Memory B cell (primary cell): ENCODE measurements at regions not wholly inside any gene's neighbourhood (a gene's known extent, or its start where the extent isn't known, plus 50 kb on each side); places are given as distances from the start of the nearest gene placed in this dataset.

Experiments used
- ATAC-seq: fragments of 150-1000 bp; cut with Tn5 transposase; 2 replicates; pipeline ENCODE4 v1.10.0; 2021; ENCODE audit warnings: low read depth, mild to moderate bottlenecking, moderate library complexity
- DNase-seq, 2 donors: peaks; one replicate each; pipeline ENCODE4 v3.0.0; 2022; ENCODE audit warnings: low spot score in 2 of 2
- H3K27ac Mint-ChIP-seq: one replicate; pipeline ENCODE4 v1.8.0; 2022; ENCODE audit warnings: mild to moderate bottlenecking, moderate library complexity, mixed read lengths
- H3K27me3 Mint-ChIP-seq: one replicate; pipeline ENCODE4 v1.8.0; 2022; ENCODE audit warnings: mixed read lengths
- H3K36me3 Mint-ChIP-seq: one replicate; pipeline ENCODE4 v1.8.0; 2022; ENCODE audit warnings: mild to moderate bottlenecking, mixed read lengths
- H3K4me1 Mint-ChIP-seq: one replicate; pipeline ENCODE4 v1.8.0; 2022; ENCODE audit warnings: mixed read lengths
- H3K4me3 Mint-ChIP-seq: one replicate; pipeline ENCODE4 v1.8.0; 2022; ENCODE audit warnings: mild to moderate bottlenecking, moderate library complexity, mixed read lengths
- H3K9me3 Mint-ChIP-seq: one replicate; pipeline ENCODE4 v1.8.0; 2022; ENCODE audit warnings: mixed read lengths

- H3K4me1 Mint-ChIP-seq = no peaks in the 10 kb centered on the region
- H3K27me3 Mint-ChIP-seq = peaks cover 3% of the 10 kb centered on the region
- no peaks in the 10 kb centered on the region for H3K9me3 Mint-ChIP-seq
- no peak overlapping the region for H3K27ac Mint-ChIP-seq
- DNase-seq = no peak
- H3K36me3 Mint-ChIP-seq = no peaks in the 10 kb centered on the region
- H3K4me3 Mint-ChIP-seq = no peak overlapping the region
- ATAC-seq = no peak
These were observed 144.1 kb downstream of the BBOX1 start for GRCh38 chr11:27184458-27185312.

GRCh38 chr11:27183672-27184457, 143.2 kb downstream of the BBOX1 start:
- DNase-seq (peak; percentile 14 to 15), ATAC-seq (no peak)
- Mint-ChIP-seq H3K9me3 (no peaks in the 10 kb centered on the region), H3K4me1 (no peaks in the 10 kb centered on the region), H3K36me3 (no peaks in the 10 kb centered on the region), H3K27me3 (peaks cover 2% of the 10 kb centered on the region), H3K27ac (no peak overlapping the region), H3K4me3 (no peak overlapping the region)

- Mint-ChIP-seq H3K4me3 (no peak overlapping the region), H3K36me3 (no peaks in the 10 kb centered on the region), H3K9me3 (no peaks in the 10 kb centered on the region), H3K4me1 (no peaks in the 10 kb centered on the region), H3K27me3 (peaks cover 6% of the 10 kb centered on the region), H3K27ac (no peak overlapping the region)
- ATAC-seq (no peak), DNase-seq (no peak)
These were observed 138.7 kb downstream of the BBOX1 start for GRCh38 chr11:27179334-27179733.

- no peak for DNase-seq
- peaks cover 6% of the 10 kb centered on the region for H3K27me3 Mint-ChIP-seq
- H3K4me1 Mint-ChIP-seq = no peaks in the 10 kb centered on the region
- ATAC-seq = no peak
- no peak overlapping the region for H3K27ac Mint-ChIP-seq
- H3K36me3 Mint-ChIP-seq = no peaks in the 10 kb centered on the region
- no peaks in the 10 kb centered on the region for H3K9me3 Mint-ChIP-seq
- H3K4me3 Mint-ChIP-seq = no peak overlapping the region
These were observed 138.2 kb downstream of the BBOX1 start for GRCh38 chr11:27178859-27179258.
